IMR-90 (cell line): ENCODE measurements at regions not wholly inside any gene's neighbourhood (a gene's known extent, or its start where the extent isn't known, plus 50 kb on each side); places are given as distances from the start of the nearest gene placed in this dataset.

Experiments
- ATAC-seq: fragments of 200-7000 bp; cut with Tn5 transposase; 2 replicates; pipeline ENCODE4 v1.9.1; 2020; ENCODE audit warnings: low read depth, mild to moderate bottlenecking, moderate library complexity
- BruUV-seq: library from RNA; stranded (reverse); fragments of 400-500 nt; replicated peaks from 2 replicates; lab custom pipeline; 2021; lab: Mats Ljungman, UMichigan
- CTCF ChIA-PET: fragments of 300-600 bp; formaldehyde crosslinking; extraction: SDS; loops from one replicate; lab custom pipeline; 2021; ENCODE audit warnings: antibody characterized with exemption; lab: Yijun Ruan, JAX
- POLR2A ChIA-PET: fragments of 300-600 bp; sonication (Branson Sonifier 250); formaldehyde crosslinking; loops from one replicate; lab custom pipeline; 2022; ENCODE audit warnings: antibody characterized with exemption; ENCODE audit not compliant: unreplicated experiment; lab: Charles Lee
- DNase-seq: peaks from one replicate; pipeline ENCODE4 v3.0.0; 2013
- H2AFZ ChIP-seq: replicated peaks from 2 replicates; pipeline ENCODE3; 2013; ENCODE audit warnings: low read length, mild to moderate bottlenecking; ENCODE audit not compliant: poor library complexity
- H2AK5ac ChIP-seq: 2 replicates; pipeline ENCODE4 v1.6.1; 2013; ENCODE audit warnings: low read depth, low read length, inconsistent platforms
- H2AK9ac ChIP-seq: replicated peaks from 2 replicates; pipeline ENCODE3; 2013; ENCODE audit warnings: mild to moderate bottlenecking, low read depth, low read length, moderate library complexity; ENCODE audit not compliant: poor library complexity
- H2BK120ac ChIP-seq: 2 replicates; pipeline ENCODE4 v1.6.1; 2013; ENCODE audit warnings: low read depth, low read length, inconsistent platforms
- H2BK15ac ChIP-seq: 3 replicates; pipeline ENCODE4 v1.6.1; 2013; ENCODE audit warnings: low read depth, low read length, inconsistent platforms
- H2BK20ac ChIP-seq: 2 replicates; pipeline ENCODE4 v1.6.1; 2013; ENCODE audit warnings: low read depth, mild to moderate bottlenecking, inconsistent platforms, low read length, moderate library complexity
- H2BK5ac ChIP-seq: 2 replicates; pipeline ENCODE4 v1.6.1; 2013; ENCODE audit warnings: mild to moderate bottlenecking, low read depth, low read length, inconsistent platforms; ENCODE audit not compliant: poor library complexity, severe bottlenecking
- H3K14ac ChIP-seq: replicated peaks from 2 replicates; pipeline ENCODE4 v1.6.1; 2013; ENCODE audit warnings: low read depth, low read length, inconsistent platforms
- H3K18ac ChIP-seq: 2 replicates; pipeline ENCODE4 v1.6.1; 2013; ENCODE audit warnings: low read depth, low read length, control low read depth
- H3K23ac ChIP-seq: 2 replicates; pipeline ENCODE4 v1.6.1; 2013; ENCODE audit warnings: low read depth, low read length, inconsistent platforms
- H3K27ac ChIP-seq: 2 replicates; pipeline ENCODE4 v1.5.1; 2013; ENCODE audit warnings: mild to moderate bottlenecking, control low read depth, low read length; ENCODE audit not compliant: insufficient read depth
- H3K27me3 ChIP-seq: 2 replicates; pipeline ENCODE4 v1.6.1; 2013; ENCODE audit warnings: low read length; ENCODE audit not compliant: control insufficient read depth, insufficient read depth
- H3K36me3 ChIP-seq: 2 replicates; pipeline ENCODE4 v1.6.1; 2013; ENCODE audit warnings: low read length, mixed read lengths; ENCODE audit not compliant: control insufficient read depth, insufficient read depth
- H3K4ac ChIP-seq: 2 replicates; pipeline ENCODE4 v1.6.1; 2013; ENCODE audit warnings: low read depth, low read length, inconsistent platforms
- H3K4me1 ChIP-seq: 2 replicates; pipeline ENCODE4 v1.6.1; 2013; ENCODE audit warnings: low read length, mixed read lengths; ENCODE audit not compliant: control insufficient read depth, insufficient read depth
- H3K4me2 ChIP-seq: 2 replicates; pipeline ENCODE4 v1.6.1; 2013; ENCODE audit warnings: low read depth, mild to moderate bottlenecking, control low read depth, low read length, moderate library complexity
- H3K4me3 ChIP-seq: 2 replicates; pipeline ENCODE4 v1.5.1; 2013; ENCODE audit warnings: low read depth, mild to moderate bottlenecking, control low read depth, low read length, moderate library complexity; ENCODE audit not compliant: insufficient read depth
- H3K56ac ChIP-seq: 2 replicates; pipeline ENCODE4 v1.6.1; 2013; ENCODE audit warnings: low read length, inconsistent platforms; ENCODE audit not compliant: insufficient read depth; ENCODE audit errors: extremely low read depth
- H3K79me1 ChIP-seq, 2 experiments: 2 replicates each; pipeline ENCODE4 v1.6.1; 2013; ENCODE audit warnings: low read length in 2 of 2, inconsistent platforms in 1 of 2, low read depth in 1 of 2
- H3K9ac ChIP-seq: 2 replicates; pipeline ENCODE4 v1.6.1; 2013; ENCODE audit warnings: low read depth, low read length, control low read depth
- H3K9me1 ChIP-seq: 2 replicates; pipeline ENCODE4 v1.6.1; 2013; ENCODE audit warnings: low read length, inconsistent platforms; ENCODE audit not compliant: insufficient read depth
- H3K9me3 ChIP-seq: 2 replicates; pipeline ENCODE4 v1.6.1; 2013; ENCODE audit warnings: low read length; ENCODE audit not compliant: control insufficient read depth, insufficient read depth
- H4K20me1 ChIP-seq: 2 replicates; pipeline ENCODE4 v1.6.1; 2013; ENCODE audit warnings: low read length, inconsistent platforms; ENCODE audit not compliant: insufficient read depth
- H4K5ac ChIP-seq: 2 replicates; pipeline ENCODE4 v1.6.1; 2013; ENCODE audit warnings: mild to moderate bottlenecking, low read depth, low read length, control low read depth
- H4K8ac ChIP-seq, 2 experiments: 2 replicates each; pipeline ENCODE4 v1.6.1; 2013; ENCODE audit warnings: low read depth in 2 of 2, low read length in 2 of 2, control low read depth in 1 of 2, inconsistent platforms in 1 of 2
- H4K91ac ChIP-seq: 2 replicates; pipeline ENCODE4 v1.6.1; 2013; ENCODE audit warnings: low read depth, low read length, inconsistent platforms; ENCODE audit not compliant: insufficient read depth
- BHLHE40 ChIP-seq: fragments of 150-350 bp; IDR thresholded peaks from 2 replicates; pipeline ENCODE4 v1.6.1; 2016; ENCODE audit warnings: mild to moderate bottlenecking, low read depth, low read length
- MAFK ChIP-seq: IDR thresholded peaks from 2 replicates; pipeline ENCODE4 v1.6.1; 2012; ENCODE audit warnings: low read depth, low read length, improper control_type of control experiment
- POLR2A ChIP-seq: IDR thresholded peaks from 2 replicates; pipeline ENCODE4 v1.6.1; 2012; ENCODE audit warnings: mild to moderate bottlenecking, low read depth, low read length
- SMC3 ChIP-seq: fragments of 150-350 bp; IDR thresholded peaks from 2 replicates; pipeline ENCODE4 v1.6.1; 2016; ENCODE audit warnings: low read depth, mild to moderate bottlenecking, antibody characterized with exemption, low read length, moderate library complexity
- WGBS, 2 experiments: methylation state at CpG; one replicate each; pipeline versions ENCODE4 v1.1.5 to v1.1.7; 2013; ENCODE audit warnings: missing lambda C conversion rate in 2 of 2; ENCODE audit not compliant: insufficient read length in 1 of 2; ENCODE audit errors: extremely low coverage in 2 of 2; 5-methylcytosine and 5-hydroxymethylcytosine counted together
- dilution Hi-C: fragments of 300-500 bp; cut with HindIII; formaldehyde crosslinking; loops from one replicate; pipeline ENCODE4 v1.14.3; 2018; ENCODE audit warnings: low sequenced_read_pairs; ENCODE audit not compliant: unreplicated experiment
- in situ Hi-C: fragments of 300-500 bp; cut with MboI; formaldehyde crosslinking; loops from 3 replicates; pipeline ENCODE4 v1.14.3; 2019; ENCODE audit warnings: low sequenced_read_pairs, inconsistent platforms, mixed read lengths
- intact Hi-C: fragments of 100-400 bp; cut with micrococcal nuclease; formaldehyde crosslinking; loops from 2 replicates; pipeline ENCODE4 v1.10.0; 2022

- BruUV-seq, result no TSS peak
- POLR2A ChIA-PET, result no interaction called here
- no peaks in the 10 kb centered on the region for H3K9me1 ChIP-seq
- DNase-seq (no peak), ATAC-seq (no peak)
- no peak overlapping the region for H3K9ac ChIP-seq
- no peak overlapping the region for H2BK5ac ChIP-seq
- H2AK5ac ChIP-seq, result no peak overlapping the region
- no peak overlapping the region for H3K23ac ChIP-seq
- dilution Hi-C loops (no loop called here), intact Hi-C loops (no loop called here), in situ Hi-C loops (no loop called here)
- H2BK120ac ChIP-seq, result no peak overlapping the region
- no peak overlapping the region for H3K4me2 ChIP-seq
- H3K27me3 ChIP-seq, result no peaks in the 10 kb centered on the region; the same call in 1 of the 2 replicates
- H2AK9ac ChIP-seq, result no peak overlapping the region
- H3K4ac ChIP-seq, result no peak overlapping the region
- no peaks in the 10 kb centered on the region for H3K4me1 ChIP-seq
- H3K18ac ChIP-seq, result no peak overlapping the region
- TF ChIP-seq SMC3, result no peak
- no peak for TF ChIP-seq MAFK
- no peak for TF ChIP-seq BHLHE40
- no peak for TF ChIP-seq POLR2A
- no peak overlapping the region for H3K14ac ChIP-seq
- no peak overlapping the region for H4K91ac ChIP-seq
- H3K79me1 ChIP-seq, result no peaks in the 10 kb centered on the region
- no peak overlapping the region for H3K27ac ChIP-seq
- H3K36me3 ChIP-seq, result no peaks in the 10 kb centered on the region
- no peak overlapping the region for H2BK20ac ChIP-seq
- H3K9me3 ChIP-seq, result no peaks in the 10 kb centered on the region
- no peak overlapping the region for H4K8ac ChIP-seq
- no peak overlapping the region for H2BK15ac ChIP-seq
- 0% methylated on average over 1 of the region's 2 CpGs; no CpG with 5 or more reads in 1 of the 2 experiments for WGBS, 2 experiments
- H2AFZ ChIP-seq, result no peak overlapping the region
- H4K5ac ChIP-seq, result no peak overlapping the region
- no peaks in the 10 kb centered on the region for H4K20me1 ChIP-seq
- H3K4me3 ChIP-seq, result no peak overlapping the region
- H3K56ac ChIP-seq, result no peak overlapping the region
- CTCF ChIA-PET, result no interaction called here
These were observed 570.9 kb upstream of the IL12A start for GRCh38 chr3:159417761-159418160.
